ENCODE measurements at regions not wholly inside any gene's neighbourhood (a gene's known extent, or its start where the extent isn't known, plus 50 kb on each side); places are given as distances from the start of the nearest gene placed in this dataset.

- DNase-seq (ENCODE audit: low spot score) = no peak
Observed at GRCh38 chr3:187902041-187902471, 156.8 kb upstream of the BCL6 start.

- no peak for DNase-seq (ENCODE audit: low spot score)
Observed at GRCh38 chr3:187902936-187903335, 157.7 kb upstream of the BCL6 start.

- no peak for DNase-seq (ENCODE audit: low spot score)
Observed at GRCh38 chr3:187903697-187904096, 158.4 kb upstream of the BCL6 start.

- DNase-seq (ENCODE audit: low spot score) = no peak
Observed at GRCh38 chr3:187906416-187906815, 161.1 kb upstream of the BCL6 start.

- no peak for DNase-seq (ENCODE audit: low spot score)
Observed at GRCh38 chr3:187906920-187907319, 161.7 kb upstream of the BCL6 start.

GRCh38 chr3:187909866-187910265 lies 164.6 kb upstream of the BCL6 start:
- DNase-seq (ENCODE audit: low spot score) = no peak

GRCh38 chr3:187912007-187912406 lies 166.7 kb upstream of the BCL6 start:
- DNase-seq (ENCODE audit: low spot score) = no peak

- DNase-seq (ENCODE audit: low spot score) = peak; percentile 25
Observed at GRCh38 chr3:187913617-187914033, 168.4 kb upstream of the BCL6 start.

GRCh38 chr3:187914231-187914630 lies 169.0 kb upstream of the BCL6 start:
- DNase-seq (ENCODE audit: low spot score) = no peak

GRCh38 chr3:187916072-187916471 lies 170.8 kb upstream of the BCL6 start:
- no peak for DNase-seq (ENCODE audit: low spot score)

- no peak for DNase-seq (ENCODE audit: low spot score)
Observed at GRCh38 chr3:187918081-187918644, 172.9 kb upstream of the BCL6 start.

GRCh38 chr3:187919048-187919447 lies 173.8 kb upstream of the BCL6 start:
- no peak for DNase-seq (ENCODE audit: low spot score)

- DNase-seq (ENCODE audit: low spot score) = no peak
Observed at GRCh38 chr3:187919544-187919943, 174.3 kb upstream of the BCL6 start.

GRCh38 chr3:187920030-187920429 lies 174.8 kb upstream of the BCL6 start:
- DNase-seq (ENCODE audit: low spot score) = no peak

- no peak for DNase-seq (ENCODE audit: low spot score)
Observed at GRCh38 chr3:187920913-187921312, 175.6 kb upstream of the BCL6 start.

- no peak for DNase-seq (ENCODE audit: low spot score)
Observed at GRCh38 chr3:187921391-187922074, 176.3 kb upstream of the BCL6 start.

- DNase-seq (ENCODE audit: low spot score) = peak; percentile 23
Observed at GRCh38 chr3:187922704-187923416, 177.6 kb upstream of the BCL6 start.

GRCh38 chr3:187924651-187925050 lies 179.4 kb upstream of the BCL6 start:
- no peak for DNase-seq (ENCODE audit: low spot score)

- DNase-seq (ENCODE audit: low spot score) = no peak
Observed at GRCh38 chr3:187925326-187925725, 180.1 kb upstream of the BCL6 start.

GRCh38 chr3:187926620-187927019 lies 181.4 kb upstream of the BCL6 start:
- no peak for DNase-seq (ENCODE audit: low spot score)

- no peak for DNase-seq (ENCODE audit: low spot score)
Observed at GRCh38 chr3:187927565-187927964, 182.3 kb upstream of the BCL6 start.

GRCh38 chr3:187929112-187929816 lies 184.0 kb upstream of the BCL6 start:
- no peak for DNase-seq (ENCODE audit: low spot score)

- no peak for DNase-seq (ENCODE audit: low spot score)
Observed at GRCh38 chr3:187930021-187930420, 184.8 kb upstream of the BCL6 start.
